Breast epithelium (tissue), 4 donors: ENCODE measurements at regions not wholly inside any gene's neighbourhood (a gene's known extent, or its start where the extent isn't known, plus 50 kb on each side); places are given as distances from the start of the nearest gene placed in this dataset.

Experiments
- DNase-seq, 2 donors: peaks; one replicate each; pipeline ENCODE4 v3.0.0-alpha.2; 2019; ENCODE audit warnings: low spot score in 2 of 2
- H3K27ac ChIP-seq, 2 donors: fragments of 200-600 bp; sonication (generic) in 1 of 2; one replicate each; pipeline ENCODE4 v1.5.1; 2016 to 2019; ENCODE audit warnings: mild to moderate bottlenecking in 1 of 2
- H3K27me3 ChIP-seq, 2 donors: fragments of 200-600 bp; sonication (generic) in 1 of 2; one replicate each; pipeline versions ENCODE4 v1.5.1 to v1.6.0; 2017 to 2019; ENCODE audit warnings: control low read depth in 1 of 2, mild to moderate bottlenecking in 1 of 2
- H3K36me3 ChIP-seq: fragments of 200-600 bp; one replicate; pipeline ENCODE4 v1.5.1; 2019
- H3K4me1 ChIP-seq, 2 donors: fragments of 200-600 bp; sonication (generic); one replicate each; pipeline ENCODE4 v1.5.1; 2016 to 2019; ENCODE audit warnings: control low read depth in 1 of 2
- H3K4me3 ChIP-seq, 3 donors: fragments of 200-600 bp; sonication (generic); 1 replicate in 2 of 3; 2 replicates in 1 of 3; pipeline ENCODE4 v1.5.1; 2016 to 2019; ENCODE audit warnings: mild to moderate bottlenecking in 3 of 3, moderate library complexity in 2 of 3
- H3K9me3 ChIP-seq, 2 donors: fragments of 200-600 bp; sonication (generic) in 1 of 2; one replicate each; pipeline ENCODE4 v1.5.1; 2016 to 2019; ENCODE audit warnings: control low read depth in 1 of 2
- CTCF ChIP-seq, 3 donors: fragments of 450-650 bp; IDR thresholded peaks; one replicate each; pipeline ENCODE4 v1.5.1; 2016 to 2017; ENCODE audit warnings: antibody characterized with exemption in 3 of 3, mild to moderate bottlenecking in 3 of 3, moderate library complexity in 3 of 3
- POLR2A ChIP-seq: fragments of 450-650 bp; IDR thresholded peaks from one replicate; pipeline ENCODE4 v1.6.1; 2016; ENCODE audit warnings: antibody characterized with exemption, mild to moderate bottlenecking, moderate library complexity
- POLR2AphosphoS5 ChIP-seq, 3 donors: sonication (generic); formaldehyde crosslinking; IDR thresholded peaks; one replicate each; pipeline ENCODE4 v1.6.1; 2017; ENCODE audit warnings: antibody characterized with exemption in 3 of 3
- intact Hi-C: fragments of 100-400 bp; cut with DNase I; formaldehyde crosslinking; loops from one replicate; pipeline ENCODE4 v1.15.1; 2023; ENCODE audit warnings: low total_unique reads

DNA sequence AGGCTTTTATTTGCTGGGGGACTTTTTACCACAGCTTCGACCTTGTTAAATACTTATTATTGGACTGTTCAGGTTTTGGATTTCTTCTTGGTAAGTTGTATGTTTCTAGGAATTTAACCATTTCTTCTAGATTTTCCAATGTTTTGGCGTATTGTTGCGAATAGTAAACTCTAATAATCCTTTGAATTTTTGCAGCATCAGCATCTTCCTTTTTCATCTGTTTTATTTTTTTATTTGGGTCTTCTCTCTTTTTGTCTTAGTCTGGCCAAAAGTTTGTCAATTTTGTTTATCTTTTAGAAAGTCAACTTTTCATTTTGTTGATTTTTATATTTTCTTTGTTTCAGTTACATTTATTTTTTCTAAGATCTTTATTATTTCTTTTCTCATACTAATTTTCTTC lies 1272.0 kb downstream of the HACE1 start:
- TF ChIP-seq POLR2AphosphoS5 (IDR thresholded peaks at IDR 0.05) (no peak), CTCF (IDR thresholded peaks at IDR 0.05) (no peak), POLR2A (no peak)
- Histone ChIP-seq H3K4me3 (no peak overlapping the region), H3K4me1 (no peaks in the 10 kb centered on the region), H3K9me3 (no peaks in the 10 kb centered on the region), H3K36me3 (no peaks in the 10 kb centered on the region), H3K27me3 (no peaks in the 10 kb centered on the region), H3K27ac (no peak overlapping the region)
- intact Hi-C loops, result no loop called here
- DNase-seq, result no peak

GRCh38 chr6:103578115-103578514 lies 1281.6 kb downstream of the HACE1 start:
- intact Hi-C loops, result no loop called here
- TF ChIP-seq CTCF (IDR thresholded peaks at IDR 0.05), result no peak
- TF ChIP-seq POLR2A, result no peak
- no peak for TF ChIP-seq POLR2AphosphoS5 (IDR thresholded peaks at IDR 0.05)
- H3K4me3 ChIP-seq, result no peak overlapping the region

DNA sequence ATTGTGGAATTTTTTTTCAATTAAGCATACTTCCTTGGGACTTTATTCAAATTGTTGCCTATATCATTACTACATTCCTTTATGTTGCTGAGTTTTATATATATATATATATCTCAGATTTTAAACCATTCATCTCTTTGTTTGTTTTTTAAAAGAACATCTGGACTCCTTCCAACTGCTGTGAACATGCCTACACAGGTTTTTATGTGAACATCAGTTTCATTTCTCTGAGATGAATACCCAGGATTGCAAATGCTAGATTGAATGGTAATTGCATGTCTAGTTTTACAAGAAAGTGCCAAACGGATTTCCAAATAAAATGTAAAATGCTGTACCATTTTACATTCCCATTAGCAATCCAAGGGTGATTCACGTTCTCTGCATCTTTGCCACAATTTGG lies 1289.3 kb downstream of the HACE1 start:
- Histone ChIP-seq H3K36me3 (no peaks in the 10 kb centered on the region), H3K4me3 (no peak overlapping the region), H3K4me1 (no peaks in the 10 kb centered on the region), H3K27me3 (no peaks in the 10 kb centered on the region), H3K27ac (no peak overlapping the region), H3K9me3 (no peaks in the 10 kb centered on the region)
- DNase-seq, result no peak
- intact Hi-C loops, result no loop called here
- TF ChIP-seq POLR2A (no peak), POLR2AphosphoS5 (IDR thresholded peaks at IDR 0.05) (no peak), CTCF (IDR thresholded peaks at IDR 0.05) (no peak)

More at GRCh38 chr6:103578115-103578514, 1281.6 kb downstream of the HACE1 start:
- Histone ChIP-seq H3K27me3 (no peaks in the 10 kb centered on the region), H3K27ac (no peak overlapping the region), H3K4me1 (no peaks in the 10 kb centered on the region), H3K36me3 (no peaks in the 10 kb centered on the region), H3K9me3 (no peaks in the 10 kb centered on the region)
- DNase-seq, result no peak

- Histone ChIP-seq H3K27ac (no peak overlapping the region), H3K9me3 (no peaks in the 10 kb centered on the region), H3K4me3 (no peak overlapping the region), H3K27me3 (no peaks in the 10 kb centered on the region), H3K4me1 (no peaks in the 10 kb centered on the region), H3K36me3 (no peaks in the 10 kb centered on the region)
- intact Hi-C loops, result loop anchor here (5.0 kb wide), 1 partner anchor 537 kb away; no protein-coding TSS in a partner anchor
- TF ChIP-seq POLR2AphosphoS5 (IDR thresholded peaks at IDR 0.05) (no peak), POLR2A (no peak), CTCF (IDR thresholded peaks at IDR 0.05) (no peak)
- no peak for DNase-seq
Measured at GRCh38 chr6:103554911-103555310, 1304.8 kb downstream of the HACE1 start.

DNA sequence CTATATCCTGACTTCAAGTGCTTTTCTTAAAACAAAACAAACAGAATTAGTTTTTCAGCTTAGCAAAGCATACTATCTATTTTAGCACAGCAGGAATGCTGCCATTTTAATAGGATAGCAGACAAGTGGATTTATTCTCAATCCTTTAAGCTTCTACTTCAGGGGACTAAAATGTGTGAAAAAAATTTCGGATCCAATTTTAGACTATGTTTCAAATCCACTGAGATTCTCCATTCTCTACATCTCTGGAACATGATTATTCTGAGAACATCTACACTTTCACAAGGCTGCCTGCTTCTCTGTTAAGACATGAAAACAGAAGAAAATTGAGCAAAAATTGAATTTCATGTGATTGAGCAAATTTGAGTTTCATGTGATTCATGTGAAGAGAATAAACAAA lies 1321.3 kb downstream of the HACE1 start:
- Histone ChIP-seq H3K4me1 (no peaks in the 10 kb centered on the region), H3K27ac (no peak overlapping the region), H3K27me3 (no peaks in the 10 kb centered on the region), H3K9me3 (no peaks in the 10 kb centered on the region), H3K36me3 (no peaks in the 10 kb centered on the region), H3K4me3 (no peak overlapping the region)
- no peak for DNase-seq
- TF ChIP-seq POLR2AphosphoS5 (IDR thresholded peaks at IDR 0.05) (no peak), POLR2A (no peak), CTCF (IDR thresholded peaks at IDR 0.05) (no peak)
- intact Hi-C loops, result no loop called here
